Spleen (tissue), 11 donors: ENCODE measurements at regions not wholly inside any gene's neighbourhood (a gene's known extent, or its start where the extent isn't known, plus 50 kb on each side); places are given as distances from the start of the nearest gene placed in this dataset.

ENCODE experiments used
- DNase-seq: peaks from one replicate; pipeline ENCODE4 v3.0.0-alpha.2; 2020
- H3K27ac ChIP-seq, 8 donors: fragments of 200-600 bp; sonication (generic) in 7 of 8; 1 replicate in 4 of 8; 2 replicates in 4 of 8; pipeline versions ENCODE4 v1.5.0 to v1.8.0; 2016 to 2021; ENCODE audit warnings: inconsistent platforms in 4 of 8, mild to moderate bottlenecking in 4 of 8, moderate library complexity in 1 of 8
- H3K27me3 ChIP-seq, 7 donors: fragments of 200-600 bp; sonication (generic) in 6 of 7; replicated peaks in 1 of 7; 1 replicate in 4 of 7; 2 replicates in 3 of 7; pipeline versions ENCODE4 v1.5.0 to v1.8.0; 2016 to 2021; ENCODE audit warnings: inconsistent platforms in 3 of 7, mild to moderate bottlenecking in 1 of 7
- H3K36me3 ChIP-seq, 6 donors: fragments of 200-600 bp; sonication (generic) in 5 of 6; 1 replicate in 4 of 6; 2 replicates in 2 of 6; pipeline versions ENCODE4 v1.5.0 to v1.8.0; 2016 to 2021; ENCODE audit warnings: inconsistent platforms in 2 of 6
- H3K4me1 ChIP-seq, 6 donors: fragments of 200-600 bp; sonication (generic) in 5 of 6; 1 replicate in 3 of 6; 2 replicates in 3 of 6; pipeline versions ENCODE4 v1.5.0 to v1.8.0; 2016 to 2021; ENCODE audit warnings: inconsistent platforms in 3 of 6
- H3K4me3 ChIP-seq, 8 donors: fragments of 200-600 bp; sonication (generic) in 7 of 8; 1 replicate in 4 of 8; 2 replicates in 4 of 8; pipeline versions ENCODE4 v1.5.0 to v1.8.0; 2016 to 2021; ENCODE audit warnings: inconsistent platforms in 4 of 8, mild to moderate bottlenecking in 4 of 8, moderate library complexity in 2 of 8
- H3K9me3 ChIP-seq, 8 donors: fragments of 200-600 bp; sonication (generic) in 7 of 8; 1 replicate in 4 of 8; 2 replicates in 4 of 8; pipeline versions ENCODE4 v1.5.0 to v1.8.0; 2016 to 2021; ENCODE audit warnings: inconsistent platforms in 4 of 8
- POLR2A ChIP-seq, 3 donors: fragments of 450-650 bp; IDR thresholded peaks; one replicate each; pipeline ENCODE4 v1.5.1; 2017; ENCODE audit warnings: antibody characterized with exemption in 3 of 3, mild to moderate bottlenecking in 1 of 3
- POLR2AphosphoS5 ChIP-seq, 3 donors: sonication (generic); formaldehyde crosslinking; IDR thresholded peaks; one replicate each; pipeline ENCODE4 v1.5.1; 2017; ENCODE audit warnings: antibody characterized with exemption in 3 of 3
- WGBS, 5 donors: extraction: QIAGEN DNeasy Blood & Tissue Kit in 3 of 5; methylation state at CpG; one replicate each; pipeline versions ENCODE4 v1.1.5 to v1.1.7; 2013 to 2018; 5-methylcytosine and 5-hydroxymethylcytosine counted together
- intact Hi-C: fragments of 100-400 bp; cut with DNase I; formaldehyde crosslinking; loops from one replicate; pipeline ENCODE4 v1.15.0; 2023; ENCODE audit warnings: low total_unique reads
- TF ChIP-seq, protein P1 (sequence below), 11 experiments: fragments of 200-600 bp in 7 of 11; fragments of 450-650 bp in 4 of 11; sonication (generic) in 4 of 11; IDR thresholded peaks in 8 of 11; conservative IDR thresholded peaks in 3 of 11; 1 replicate in 7 of 11; 2 replicates in 4 of 11; pipeline versions ENCODE4 v1.4.0 to v1.8.0; 2016 to 2021; ENCODE audit warnings: antibody characterized with exemption in 11 of 11, inconsistent platforms in 4 of 11, mild to moderate bottlenecking in 1 of 11
- donor health status: healthy with polysubstance abuse.
- donor health status: DM: no; HTN: no; CAD: no; lungs with moderate emphysema.
- donor health status: DM: no; HTN: no; CAD: no.
- donor health status: Bipolar disorder and iron deficiency.
- donor health status: healthy.
- donor health status: DM: no; HTN: no; CAD: no.
- donor health status: DM: yes; HTN: yes; CAD: no.

DNA sequence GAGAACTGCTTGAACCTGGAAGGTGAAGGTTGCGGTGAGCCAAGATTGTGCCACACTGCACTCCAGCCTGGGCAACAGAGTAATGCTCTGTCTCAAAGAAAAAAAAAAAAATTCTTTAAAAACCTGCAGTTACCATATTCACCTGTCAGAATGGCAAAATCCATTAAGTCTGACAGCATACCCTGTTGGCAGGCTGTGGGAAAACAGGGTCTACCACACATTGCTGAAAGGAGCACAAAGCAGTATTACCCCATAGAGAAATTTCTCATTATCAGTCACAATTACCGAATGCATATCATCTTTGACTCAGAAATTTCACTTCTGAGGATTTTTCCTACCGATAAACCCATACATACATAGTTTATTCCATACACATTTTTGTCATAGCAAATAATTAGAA, 264.1 kb upstream of the SLCO3A1 start:
- TF ChIP-seq, protein P1, sequence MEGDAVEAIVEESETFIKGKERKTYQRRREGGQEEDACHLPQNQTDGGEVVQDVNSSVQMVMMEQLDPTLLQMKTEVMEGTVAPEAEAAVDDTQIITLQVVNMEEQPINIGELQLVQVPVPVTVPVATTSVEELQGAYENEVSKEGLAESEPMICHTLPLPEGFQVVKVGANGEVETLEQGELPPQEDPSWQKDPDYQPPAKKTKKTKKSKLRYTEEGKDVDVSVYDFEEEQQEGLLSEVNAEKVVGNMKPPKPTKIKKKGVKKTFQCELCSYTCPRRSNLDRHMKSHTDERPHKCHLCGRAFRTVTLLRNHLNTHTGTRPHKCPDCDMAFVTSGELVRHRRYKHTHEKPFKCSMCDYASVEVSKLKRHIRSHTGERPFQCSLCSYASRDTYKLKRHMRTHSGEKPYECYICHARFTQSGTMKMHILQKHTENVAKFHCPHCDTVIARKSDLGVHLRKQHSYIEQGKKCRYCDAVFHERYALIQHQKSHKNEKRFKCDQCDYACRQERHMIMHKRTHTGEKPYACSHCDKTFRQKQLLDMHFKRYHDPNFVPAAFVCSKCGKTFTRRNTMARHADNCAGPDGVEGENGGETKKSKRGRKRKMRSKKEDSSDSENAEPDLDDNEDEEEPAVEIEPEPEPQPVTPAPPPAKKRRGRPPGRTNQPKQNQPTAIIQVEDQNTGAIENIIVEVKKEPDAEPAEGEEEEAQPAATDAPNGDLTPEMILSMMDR (IDR thresholded peaks at IDR 0.05 in 8 of 11, conservative IDR thresholded peaks at IDR 0.05 in 3 of 11), result no peak
- no peak for TF ChIP-seq POLR2A (IDR thresholded peaks at IDR 0.05)
- no peak for TF ChIP-seq POLR2AphosphoS5 (IDR thresholded peaks at IDR 0.05)
- DNase-seq, result no peak
- 75 to 86% (median 82%) methylated on average over 3 of the region's 3 CpGs for WGBS, 5 donors
- Histone ChIP-seq H3K27me3 (peaks cover 0 to 19% (median 0%) of the 10 kb centered on the region in 7 donors), H3K27ac (no peak overlapping the region), H3K36me3 (no peaks in the 10 kb centered on the region), H3K4me3 (no peak overlapping the region), H3K4me1 (no peaks in the 10 kb centered on the region), H3K9me3 (no peaks in the 10 kb centered on the region)
- intact Hi-C loops, result no loop called here

DNA sequence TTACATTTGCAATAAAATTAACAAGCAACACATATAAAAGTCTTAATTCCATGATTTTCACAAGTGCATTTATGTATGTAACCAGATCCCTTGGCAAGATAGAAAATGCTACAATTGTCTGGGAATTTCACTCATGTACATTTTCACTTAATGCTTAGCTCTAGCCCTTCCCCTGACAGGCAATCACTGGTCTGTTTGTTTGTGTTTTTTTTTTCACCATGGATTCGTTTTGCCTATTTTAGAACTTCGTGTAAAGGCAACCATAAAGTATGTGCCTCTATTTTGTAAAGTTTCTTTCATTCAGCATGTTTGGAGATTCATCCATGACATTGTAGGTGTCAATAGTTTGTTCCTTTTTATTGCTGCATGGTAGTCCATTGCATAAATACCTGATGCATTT, 260.9 kb upstream of the SLCO3A1 start:
- no peak for TF ChIP-seq POLR2AphosphoS5 (IDR thresholded peaks at IDR 0.05)
- no peak for TF ChIP-seq POLR2A (IDR thresholded peaks at IDR 0.05)
- TF ChIP-seq, protein P1 (IDR thresholded peaks at IDR 0.05 in 8 of 11, conservative IDR thresholded peaks at IDR 0.05 in 3 of 11), result no peak
- intact Hi-C loops, result no loop called here

DNA sequence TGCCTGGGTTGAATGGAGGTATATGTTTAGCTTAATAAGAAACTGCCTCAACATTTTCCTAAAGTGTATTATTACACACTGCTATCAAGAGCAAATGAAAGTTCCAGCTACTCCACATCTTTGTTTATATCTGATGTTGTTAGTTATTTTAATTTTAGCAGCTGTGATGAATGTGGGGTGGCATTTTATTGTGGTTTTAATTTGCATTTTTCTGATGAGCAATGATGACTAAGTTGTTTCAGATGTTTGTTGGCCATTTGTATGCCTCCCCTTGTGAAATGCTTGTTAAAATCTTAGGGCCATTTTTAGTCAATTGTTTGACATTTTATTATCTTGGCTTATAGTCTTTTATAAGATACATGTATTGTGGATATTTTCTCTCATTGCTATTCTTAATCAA, 260.4 kb upstream of the SLCO3A1 start:
- no peaks in the 10 kb centered on the region for H3K9me3 ChIP-seq
- no peak for DNase-seq
- H3K27ac ChIP-seq, result no peak overlapping the region
- no peaks in the 10 kb centered on the region for H3K36me3 ChIP-seq
- H3K4me1 ChIP-seq, result no peaks in the 10 kb centered on the region
- TF ChIP-seq POLR2AphosphoS5 (IDR thresholded peaks at IDR 0.05) (no peak), POLR2A (IDR thresholded peaks at IDR 0.05) (no peak)
- TF ChIP-seq, protein P1 (IDR thresholded peaks at IDR 0.05 in 8 of 11, conservative IDR thresholded peaks at IDR 0.05 in 3 of 11), result no peak
- intact Hi-C loops, result no loop called here
- peaks cover 0 to 12% (median 0%) of the 10 kb centered on the region in 7 donors for H3K27me3 ChIP-seq
- H3K4me3 ChIP-seq, result no peak overlapping the region

More for the DNA sequence above, 260.9 kb upstream of the SLCO3A1 start:
- H3K36me3 ChIP-seq, result no peaks in the 10 kb centered on the region
- DNase-seq, result no peak
- no peak overlapping the region for H3K4me3 ChIP-seq
- H3K27ac ChIP-seq, result no peak overlapping the region
- no peaks in the 10 kb centered on the region for H3K4me1 ChIP-seq
- 59 to 83% (median 71%) methylated on average over 2 of the region's 2 CpGs for WGBS, 5 donors
- no peaks in the 10 kb centered on the region for H3K9me3 ChIP-seq
- H3K27me3 ChIP-seq, result peaks cover 0 to 7% (median 0%) of the 10 kb centered on the region in 7 donors

DNA sequence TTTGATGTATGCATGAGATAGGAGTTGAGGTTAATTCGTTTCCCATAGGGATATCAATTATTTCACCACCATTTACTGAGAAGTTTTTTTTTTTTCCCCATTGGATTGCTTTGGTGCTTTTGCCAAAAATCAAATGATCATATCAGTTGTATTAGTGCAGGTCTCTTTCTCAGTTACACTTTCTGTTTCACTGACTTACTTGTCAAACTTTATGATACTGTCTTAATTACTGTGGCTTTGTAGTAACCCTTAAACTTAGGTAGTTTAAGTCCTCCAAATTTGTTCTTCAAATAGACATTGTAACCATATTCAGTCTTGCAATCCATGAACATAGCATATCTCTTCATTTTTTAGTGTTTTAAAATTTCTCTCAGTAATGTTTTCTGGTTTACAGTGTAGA, 259.9 kb upstream of the SLCO3A1 start:
- WGBS, 5 donors, result 58 to 75% (median 63%) methylated on average over 1 of the region's 1 CpG
- no peak for TF ChIP-seq POLR2AphosphoS5 (IDR thresholded peaks at IDR 0.05)
- TF ChIP-seq, protein P1 (IDR thresholded peaks at IDR 0.05 in 8 of 11, conservative IDR thresholded peaks at IDR 0.05 in 3 of 11), result no peak
- TF ChIP-seq POLR2A (IDR thresholded peaks at IDR 0.05), result no peak
- H3K36me3 ChIP-seq, result no peaks in the 10 kb centered on the region

More for the DNA sequence above, 259.9 kb upstream of the SLCO3A1 start:
- Histone ChIP-seq H3K4me1 (no peaks in the 10 kb centered on the region), H3K27ac (no peak overlapping the region), H3K4me3 (no peak overlapping the region), H3K9me3 (no peaks in the 10 kb centered on the region), H3K27me3 (peaks cover 0 to 18% (median 0%) of the 10 kb centered on the region in 7 donors)
- no peak for DNase-seq
- intact Hi-C loops, result no loop called here
